ENCODE measurements at regions not wholly inside any gene's neighbourhood (a gene's known extent, or its start where the extent isn't known, plus 50 kb on each side); places are given as distances from the start of the nearest gene placed in this dataset.

DNA sequence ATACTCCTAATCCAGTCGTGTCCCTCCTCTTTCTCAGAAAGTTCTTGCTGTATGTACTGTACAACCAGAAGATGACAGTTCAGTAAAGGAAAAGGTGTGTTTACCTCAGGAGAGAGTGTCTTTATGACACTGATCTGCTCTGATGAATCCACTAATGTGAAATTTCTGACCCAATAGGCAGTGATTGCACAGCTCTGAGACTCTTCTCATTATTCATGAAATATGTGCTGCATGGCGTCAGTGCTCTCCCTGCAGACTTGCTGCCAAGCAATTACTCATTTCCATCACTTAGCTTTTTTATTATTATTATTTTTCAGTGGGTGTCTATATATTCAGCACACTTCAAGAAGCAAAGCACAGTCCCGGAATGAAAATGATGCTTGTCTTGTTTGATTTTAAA is 389.0 kb downstream of the RASEF start:
- no peak for DNase-seq

- no peak for DNase-seq
These were observed 387.8 kb downstream of the RASEF start for GRCh38 chr9:82675102-82675501.

- no peak for DNase-seq
These were observed 387.3 kb downstream of the RASEF start for GRCh38 chr9:82675605-82676004.

DNA sequence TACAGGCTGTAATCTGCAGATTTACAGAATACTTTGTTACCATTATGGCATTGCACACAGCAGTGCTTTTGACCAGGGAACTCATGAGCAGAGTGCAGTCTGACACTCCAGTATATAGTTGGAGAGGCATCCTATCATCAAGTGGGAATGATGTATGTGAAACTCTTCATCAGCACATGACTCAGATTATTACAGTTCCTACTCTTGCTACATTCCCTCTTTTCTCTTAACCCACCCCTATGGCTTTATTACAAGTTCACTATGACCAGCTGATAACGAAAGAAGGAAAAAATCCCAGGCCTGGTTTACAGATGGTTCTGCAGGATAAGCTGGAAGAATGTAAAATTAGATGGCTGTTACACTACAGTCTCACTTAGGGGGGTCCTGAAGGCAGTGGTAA is 385.9 kb downstream of the RASEF start:
- no peak for DNase-seq

DNA sequence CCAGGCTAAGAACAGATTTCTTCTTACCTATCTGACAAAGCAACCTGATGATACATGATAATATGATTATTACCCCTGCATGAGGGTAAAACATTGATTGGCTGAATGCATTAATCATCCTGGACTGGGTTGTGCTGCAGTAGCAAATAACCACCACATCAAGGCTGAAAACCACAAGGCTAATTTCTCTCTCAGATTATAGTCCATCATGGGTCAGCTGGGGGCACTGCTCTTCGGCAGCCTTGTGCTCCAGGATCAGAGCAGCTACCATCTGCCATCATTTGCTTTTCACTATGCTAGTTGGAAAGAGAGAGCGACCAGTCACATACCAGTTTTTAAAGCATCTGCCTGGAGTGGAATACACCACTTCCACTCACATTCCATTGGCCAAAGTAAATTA is 383.5 kb downstream of the RASEF start:
- DNase-seq = no peak

DNA sequence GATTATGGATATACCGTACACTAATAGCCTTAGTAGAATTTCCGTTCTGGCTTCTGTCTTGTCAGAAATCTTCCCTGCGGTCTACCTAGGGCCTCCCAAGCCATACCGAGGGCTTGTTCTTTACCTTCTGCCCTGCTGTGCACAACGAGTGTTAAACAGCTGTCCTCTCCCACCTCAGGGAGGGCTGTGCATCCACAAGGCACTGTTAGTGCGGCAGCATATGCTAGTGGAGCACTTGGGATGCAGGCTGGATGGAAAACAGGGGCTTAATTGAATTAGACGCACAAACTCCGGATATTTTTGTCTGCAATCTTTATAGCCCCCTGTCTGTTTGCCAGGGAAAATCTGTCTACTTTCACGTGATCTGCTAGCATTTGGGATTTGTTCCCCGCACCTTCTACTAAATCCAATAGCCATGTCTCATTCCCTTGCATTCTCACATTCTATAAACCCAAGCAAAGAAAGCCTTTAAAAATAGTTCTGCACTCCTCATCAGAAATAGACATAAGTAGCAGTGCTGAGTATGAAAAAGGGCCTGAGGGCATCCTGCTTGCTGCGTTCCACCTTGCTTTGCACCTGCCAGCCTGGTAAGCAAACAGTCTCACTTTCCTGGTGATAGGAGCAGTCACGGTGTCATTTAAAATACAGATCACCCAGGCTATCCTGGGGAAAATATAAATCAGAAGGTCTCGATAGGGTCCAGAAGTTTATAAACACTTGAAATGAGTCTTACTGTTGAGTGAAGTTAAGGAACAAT is 382.6 kb downstream of the RASEF start:
- no peak for DNase-seq

DNA sequence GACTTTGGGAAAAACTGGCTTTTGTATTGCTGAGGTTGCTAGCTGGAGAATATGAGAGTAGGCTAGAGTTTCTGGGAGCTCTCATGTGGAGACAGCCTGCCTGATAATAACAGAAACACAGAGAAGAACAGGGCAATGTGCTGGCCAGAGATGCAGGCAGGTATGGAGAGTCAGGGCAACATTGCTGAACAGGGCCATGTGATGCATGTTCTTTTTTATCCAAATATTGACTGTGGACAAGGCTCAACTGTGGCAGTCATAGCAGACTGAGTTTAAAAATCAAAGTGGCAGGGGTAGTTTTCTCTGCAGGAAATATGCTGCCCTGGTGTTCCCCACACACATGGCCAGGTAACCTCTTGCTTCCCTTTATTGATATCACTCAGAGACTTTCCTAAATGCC is 381.1 kb downstream of the RASEF start:
- DNase-seq = no peak

GRCh38 chr9:82682431-82682830 is 380.5 kb downstream of the RASEF start:
- no peak for DNase-seq

- no peak for DNase-seq
These were observed 367.2 kb downstream of the RASEF start for GRCh38 chr9:82695704-82696103.

DNA sequence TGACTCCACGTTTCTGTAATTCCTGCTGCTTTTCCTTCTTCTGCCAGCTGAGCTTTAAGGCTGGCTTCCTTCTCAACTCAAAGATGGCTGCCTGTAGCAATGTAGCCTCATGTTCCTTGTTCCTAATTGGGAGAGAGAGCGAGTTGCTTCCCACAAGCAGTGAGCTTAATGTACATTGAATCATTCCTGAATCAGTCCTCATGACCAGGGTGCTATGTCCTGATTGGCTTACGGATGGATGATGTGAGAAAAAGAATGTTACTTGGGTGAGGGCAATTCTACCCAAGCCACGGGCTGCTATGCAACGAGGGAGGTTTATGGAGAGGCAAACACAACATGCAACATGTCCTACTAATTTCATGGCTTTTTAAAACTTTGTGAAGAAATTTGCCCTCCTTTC is 356.2 kb downstream of the RASEF start:
- no peak for DNase-seq

DNA sequence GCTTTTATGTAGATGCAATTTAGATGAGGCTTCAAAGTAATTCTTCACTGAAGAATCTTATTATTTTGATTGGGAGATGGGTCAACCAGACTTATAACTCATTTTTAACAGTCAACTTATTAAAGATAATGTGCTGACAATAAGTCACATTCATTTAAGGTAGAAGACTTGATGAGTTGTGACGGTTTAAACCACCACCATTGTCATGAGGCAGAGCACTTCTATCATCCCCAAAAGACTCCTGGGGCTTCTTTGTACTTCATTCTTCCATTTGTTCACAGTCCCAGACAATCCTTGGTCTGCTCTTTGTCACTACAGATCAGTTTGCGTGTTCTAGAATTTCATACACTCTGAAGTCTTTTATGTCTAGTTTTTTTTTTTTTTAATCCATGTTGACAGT is 346.1 kb downstream of the RASEF start:
- no peak for DNase-seq

- no peak for DNase-seq
These were observed 342.4 kb downstream of the RASEF start for GRCh38 chr9:82720515-82720914.

GRCh38 chr9:82721593-82721992 is 341.3 kb downstream of the RASEF start:
- DNase-seq = no peak

GRCh38 chr9:82722051-82722450 is 340.9 kb downstream of the RASEF start:
- no peak for DNase-seq

- DNase-seq = no peak
These were observed 340.4 kb downstream of the RASEF start for GRCh38 chr9:82722561-82722960.

- DNase-seq = no peak
These were observed 336.3 kb downstream of the RASEF start for GRCh38 chr9:82726424-82727276.

GRCh38 chr9:82729141-82729540 is 333.8 kb downstream of the RASEF start:
- no peak for DNase-seq

DNA sequence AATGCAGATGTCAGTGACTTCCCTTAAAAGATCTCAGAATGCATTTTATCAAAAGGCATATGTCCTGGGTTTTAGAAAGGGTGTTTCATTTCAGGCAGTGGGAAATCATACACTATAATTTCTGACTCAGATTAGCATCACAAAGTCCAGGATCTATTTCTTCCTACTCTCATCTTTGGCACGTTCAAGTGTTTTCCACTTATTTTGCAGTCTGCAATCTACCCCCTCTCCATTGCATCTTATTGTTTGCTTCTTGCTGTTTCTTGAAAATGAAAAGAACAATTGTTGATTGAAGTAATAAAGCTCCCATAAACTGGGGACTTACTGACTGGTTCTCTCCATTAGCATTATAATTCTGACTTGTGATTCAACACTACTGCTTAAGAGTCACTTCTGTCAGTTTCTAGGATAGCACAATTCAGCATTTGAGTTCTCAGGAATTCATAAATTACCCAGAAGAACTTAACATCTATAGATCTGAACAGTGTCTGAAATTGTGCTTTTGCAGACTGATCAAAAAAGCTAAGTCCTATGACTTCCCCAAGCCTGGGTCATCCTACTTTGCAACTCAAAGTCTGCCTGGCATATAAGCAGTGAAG is 332.9 kb downstream of the RASEF start:
- no peak for DNase-seq

DNA sequence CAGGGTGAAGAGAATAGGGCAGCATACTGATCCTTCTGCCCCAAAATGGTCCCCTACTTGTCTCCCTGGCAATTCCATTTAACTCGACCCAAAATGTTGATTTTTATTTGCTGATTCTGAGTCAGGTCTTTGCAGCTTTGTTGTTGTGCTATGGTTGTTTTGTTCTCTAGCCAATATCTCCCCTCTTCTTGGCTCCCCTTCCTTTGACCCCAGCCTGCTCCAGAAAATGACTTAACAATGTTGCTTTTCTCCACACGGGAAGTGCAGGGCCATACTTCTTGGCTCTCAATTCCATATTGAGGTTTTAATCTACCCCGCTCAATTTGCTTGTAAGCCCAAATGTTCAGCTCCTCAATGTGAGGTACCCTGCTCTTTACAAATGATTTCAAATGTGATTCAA is 330.0 kb downstream of the RASEF start:
- no peak for DNase-seq

GRCh38 chr9:82736126-82736525 is 326.8 kb downstream of the RASEF start:
- DNase-seq = no peak

DNA sequence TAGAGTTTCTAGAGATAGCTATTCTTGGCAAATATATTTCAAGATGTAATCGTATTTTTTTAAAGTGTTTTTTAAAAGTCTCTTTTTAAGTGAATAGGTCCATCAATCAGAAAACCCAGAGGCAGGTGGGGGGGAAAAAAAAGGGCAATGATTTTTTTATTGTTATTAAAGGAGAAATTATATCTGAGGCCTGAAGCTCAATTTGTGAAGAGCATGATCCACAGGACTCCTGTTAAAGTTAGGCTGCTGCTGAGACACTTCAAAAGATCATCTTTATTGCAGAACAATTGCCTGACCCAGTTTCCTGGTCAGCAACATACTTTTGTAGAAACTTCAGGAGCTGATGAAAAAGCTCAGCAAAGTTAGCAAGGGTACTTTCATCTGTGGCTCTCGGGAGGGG is 326.2 kb downstream of the RASEF start:
- no peak for DNase-seq

DNA sequence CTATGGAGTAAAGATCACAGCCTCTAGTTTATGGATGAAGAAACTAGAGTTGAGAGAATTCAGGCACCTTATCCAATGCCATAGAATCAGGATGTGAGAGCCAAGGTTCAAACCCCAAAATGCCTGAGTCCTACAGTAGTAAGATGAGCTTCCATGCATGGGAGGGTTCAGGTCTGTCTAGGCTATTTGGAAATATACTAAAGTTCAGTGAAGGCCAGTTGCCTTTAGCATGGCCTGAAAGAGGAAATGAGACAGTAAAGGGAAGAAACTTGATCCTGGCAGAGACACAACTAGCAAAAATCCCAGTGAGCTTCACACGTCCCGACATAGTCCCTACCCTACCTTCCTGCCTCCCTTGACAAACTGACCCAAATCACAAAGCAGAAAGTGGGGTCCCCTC is 317.0 kb downstream of the RASEF start:
- no peak for DNase-seq

DNA sequence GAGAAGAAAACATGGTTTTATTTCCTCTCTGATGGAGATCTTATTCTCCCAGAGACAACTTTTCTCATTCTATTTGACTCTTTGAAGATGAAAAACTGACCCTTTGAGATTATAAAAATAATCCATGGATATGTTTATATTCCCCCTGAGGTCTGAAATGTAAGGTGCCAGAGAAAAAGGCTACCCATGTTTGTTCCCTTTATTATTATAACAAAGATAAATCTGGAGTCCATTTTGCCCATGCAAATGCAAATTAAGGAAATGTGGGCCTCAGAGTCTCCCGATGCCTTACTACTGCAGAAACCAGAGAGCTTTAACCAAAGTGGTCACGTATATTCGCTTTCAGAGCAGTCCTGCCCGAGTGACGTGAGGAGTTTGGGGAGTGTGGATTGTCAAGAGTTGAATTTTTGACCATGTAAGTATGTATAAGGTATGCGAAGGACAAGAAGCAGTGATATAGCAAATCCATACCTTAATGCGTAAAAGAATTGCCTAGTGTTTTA is 312.5 kb downstream of the RASEF start:
- no peak for DNase-seq

DNA sequence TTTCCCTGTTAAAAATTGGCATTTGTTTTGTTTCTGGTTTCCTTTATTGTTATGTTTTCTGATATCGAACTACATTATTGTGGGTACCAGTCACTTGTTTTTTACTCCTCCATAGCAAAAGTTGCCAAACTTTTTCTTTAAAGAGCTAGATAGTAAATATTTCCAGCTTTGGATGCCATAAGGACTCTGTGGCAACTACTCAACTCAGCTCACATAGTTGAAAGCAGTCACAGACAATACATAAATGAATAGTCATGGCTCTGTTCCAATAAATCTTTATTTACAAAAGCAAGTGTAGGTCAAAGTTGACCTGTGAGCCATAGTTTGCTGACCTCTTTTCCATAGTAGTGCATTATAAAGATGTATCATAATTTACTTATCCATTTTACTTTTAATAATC is 305.0 kb downstream of the RASEF start:
- no peak for DNase-seq

Data from NCI-H526 (cell line).